ENCODE measurements at regions not wholly inside any gene's neighbourhood (a gene's known extent, or its start where the extent isn't known, plus 50 kb on each side); places are given as distances from the start of the nearest gene placed in this dataset.

- no peak for DNase-seq
These were observed 154.6 kb downstream of the C1orf94 start for GRCh38 chr1:34331020-34331926.

DNA sequence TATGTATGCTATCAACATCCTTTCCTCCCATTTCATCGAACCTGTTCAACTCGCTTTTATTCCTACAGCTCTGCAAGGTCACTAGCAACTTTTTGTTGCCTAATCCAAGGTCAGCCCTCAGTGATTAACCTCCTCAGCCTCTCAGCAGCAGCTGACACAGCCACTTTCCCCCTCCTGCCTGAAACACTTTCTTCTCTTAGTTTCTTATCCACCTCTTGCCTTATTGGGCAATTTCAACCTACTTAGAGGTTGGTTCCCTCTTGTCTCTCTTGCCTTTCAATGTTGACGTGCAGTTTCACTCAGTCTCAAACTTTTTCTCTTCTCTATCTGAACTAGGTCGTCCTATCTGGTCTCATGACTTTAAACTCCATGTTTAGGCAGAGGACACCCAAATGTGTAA lies 156.3 kb downstream of the C1orf94 start:
- no peak for DNase-seq

- no peak for DNase-seq
These were observed 162.2 kb downstream of the C1orf94 start for GRCh38 chr1:34338871-34339270.

DNA sequence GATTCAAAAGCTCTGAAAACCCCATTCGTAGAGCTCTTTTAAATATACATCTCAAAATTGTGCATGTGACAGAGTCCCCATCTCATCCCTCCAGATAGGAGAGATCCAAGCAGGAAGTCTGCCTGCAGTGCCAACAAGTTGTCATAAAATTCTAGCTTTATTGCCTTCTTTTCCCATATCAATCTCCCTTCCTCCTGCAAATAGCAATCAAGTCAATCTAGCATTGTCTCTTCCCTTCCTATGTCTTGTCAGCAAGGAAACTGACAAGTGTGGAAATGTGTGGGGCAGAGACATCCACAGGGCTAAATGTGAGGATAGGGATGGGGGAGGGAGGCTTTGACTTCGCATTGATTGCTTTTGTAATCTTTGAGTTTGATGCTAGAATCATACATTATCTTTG lies 165.2 kb downstream of the C1orf94 start:
- DNase-seq = no peak

GRCh38 chr1:34342334-34342733 lies 165.6 kb downstream of the C1orf94 start:
- DNase-seq = no peak

DNA sequence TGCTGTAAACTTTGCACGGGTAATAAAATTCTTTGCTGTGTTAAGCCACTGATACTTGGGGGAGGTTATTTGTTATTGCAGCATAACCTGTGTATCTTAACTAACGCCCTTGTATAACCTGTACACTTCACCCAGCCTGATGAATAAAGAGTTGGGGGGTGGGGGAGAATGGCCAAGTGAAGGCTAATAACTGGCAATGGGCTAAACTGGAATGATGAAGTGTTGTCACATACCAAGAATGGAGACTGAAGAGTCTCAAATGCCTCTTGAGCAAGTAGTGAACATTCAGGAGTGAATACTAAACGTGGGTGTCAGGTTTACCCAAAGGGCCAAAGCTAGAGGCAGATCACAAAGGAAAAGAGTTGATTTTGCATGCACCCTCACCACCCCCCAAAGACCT lies 169.4 kb downstream of the C1orf94 start:
- DNase-seq = no peak

GRCh38 chr1:34353409-34353808 lies 176.7 kb downstream of the C1orf94 start:
- no peak for DNase-seq

DNA sequence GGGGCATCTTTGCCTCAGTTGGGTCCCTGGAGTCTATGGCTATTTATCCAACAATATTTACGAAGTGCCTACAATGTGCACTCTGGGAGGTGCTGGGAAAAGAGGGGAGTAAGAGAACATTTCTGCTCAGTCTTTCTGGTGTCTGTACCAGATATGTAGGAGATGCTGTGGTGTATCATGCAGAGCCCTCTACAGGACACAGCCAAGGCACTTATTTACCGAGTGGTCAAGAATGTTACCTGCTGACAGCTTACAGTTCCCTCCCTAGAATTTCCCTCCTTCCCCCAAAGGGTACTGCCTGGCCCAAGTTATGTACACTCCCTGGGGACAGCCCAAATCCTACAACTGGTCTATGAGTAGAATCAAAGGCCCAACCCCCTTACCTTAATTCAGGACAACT lies 177.7 kb downstream of the C1orf94 start:
- no peak for DNase-seq

DNA sequence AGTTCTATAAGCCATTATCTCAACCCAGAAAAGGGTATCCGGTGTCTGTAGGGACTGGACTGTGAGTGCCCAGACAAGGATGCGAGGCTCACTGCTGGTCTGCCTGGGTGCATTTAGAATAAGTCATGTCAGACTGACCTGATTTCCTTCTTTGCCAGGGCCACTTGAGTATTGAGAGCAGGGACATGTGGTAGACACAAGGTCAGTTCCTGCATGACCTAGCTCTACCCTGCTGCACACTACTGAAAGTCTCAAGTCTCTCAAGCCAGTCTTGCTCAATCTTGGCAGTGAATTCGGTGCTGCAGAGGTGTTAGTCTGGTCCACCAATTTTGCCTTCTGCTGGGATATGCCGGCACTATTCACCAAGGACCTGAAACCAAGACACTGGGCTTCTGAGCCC lies 180.1 kb downstream of the C1orf94 start:
- DNase-seq = no peak

- DNase-seq = no peak
These were observed 181.9 kb downstream of the C1orf94 start for GRCh38 chr1:34358636-34359035.

GRCh38 chr1:34359411-34359810 lies 182.7 kb downstream of the C1orf94 start:
- no peak for DNase-seq

GRCh38 chr1:34360574-34360973 lies 183.9 kb downstream of the C1orf94 start:
- no peak for DNase-seq

DNA sequence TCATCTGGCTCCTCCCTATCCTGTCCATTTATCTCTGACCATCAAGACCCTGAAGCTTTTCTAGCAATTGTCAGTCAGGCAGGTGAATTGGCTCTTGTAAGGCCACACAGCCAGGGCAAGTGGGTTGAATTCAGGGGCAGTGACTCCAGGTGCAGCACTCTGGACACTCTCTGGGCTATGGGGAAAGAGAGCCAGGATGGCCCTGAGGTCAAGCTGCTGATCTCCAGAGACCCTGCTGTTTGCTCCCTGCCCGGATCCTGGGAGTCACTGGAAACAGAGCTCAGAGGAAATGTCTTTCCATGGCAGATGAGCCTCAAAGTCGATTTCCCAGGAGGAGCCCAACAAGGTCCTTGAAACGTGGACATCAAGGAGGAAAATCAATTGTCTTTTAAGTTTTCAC lies 184.4 kb downstream of the C1orf94 start:
- DNase-seq = no peak

DNA sequence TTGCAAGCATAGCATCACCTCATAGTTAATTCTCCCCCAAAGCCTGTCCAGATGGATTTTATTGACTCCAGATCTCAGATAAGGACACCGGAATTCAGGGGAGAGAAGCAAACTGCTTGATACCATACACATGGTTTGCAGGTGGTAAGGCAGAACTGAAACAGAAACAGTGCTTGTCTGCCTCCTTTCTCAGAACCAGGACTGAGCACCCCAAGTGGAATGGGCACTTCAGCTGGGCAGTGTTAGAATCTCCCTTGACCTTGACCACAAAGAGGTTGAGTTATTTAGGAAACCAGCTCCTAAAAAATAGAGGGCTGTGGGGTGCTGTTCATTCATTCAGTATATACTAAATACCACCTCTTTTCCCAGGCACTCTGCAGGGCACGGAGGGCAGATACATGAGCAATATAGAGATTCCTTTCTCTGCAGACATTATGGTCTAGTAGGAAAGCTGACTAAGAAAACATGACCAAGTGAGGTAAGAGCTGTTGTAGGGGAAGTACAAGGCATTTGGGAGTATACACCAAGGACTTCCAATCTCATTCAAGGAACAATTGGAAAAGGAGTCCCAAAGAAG lies 185.2 kb downstream of the C1orf94 start:
- no peak for DNase-seq

DNA sequence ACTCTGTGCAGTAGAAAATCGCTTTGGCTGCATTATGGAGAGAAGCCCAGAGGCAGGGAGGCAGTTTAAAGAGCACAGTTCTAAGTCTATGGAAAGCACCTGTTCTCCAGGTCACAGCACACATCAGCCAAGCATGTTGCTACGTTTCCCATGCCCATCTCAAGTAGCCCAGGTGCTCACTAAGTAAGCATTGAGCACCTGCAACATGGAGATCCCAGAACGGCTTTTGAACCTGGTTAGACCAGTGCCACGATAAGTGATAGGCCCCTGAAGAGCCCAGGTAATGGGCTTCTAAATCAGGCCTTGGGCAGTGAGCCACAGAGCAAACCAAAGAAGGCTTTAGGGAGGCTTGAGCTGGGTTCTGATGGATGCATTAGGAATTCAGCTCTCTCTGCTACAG lies 186.2 kb downstream of the C1orf94 start:
- no peak for DNase-seq

GRCh38 chr1:34363447-34363846 lies 186.7 kb downstream of the C1orf94 start:
- DNase-seq = no peak

- no peak for DNase-seq
These were observed 187.2 kb downstream of the C1orf94 start for GRCh38 chr1:34363915-34364314.

GRCh38 chr1:34364376-34364775 lies 187.7 kb downstream of the C1orf94 start:
- DNase-seq = no peak

GRCh38 chr1:34365295-34365694 lies 188.6 kb downstream of the C1orf94 start:
- no peak for DNase-seq

DNA sequence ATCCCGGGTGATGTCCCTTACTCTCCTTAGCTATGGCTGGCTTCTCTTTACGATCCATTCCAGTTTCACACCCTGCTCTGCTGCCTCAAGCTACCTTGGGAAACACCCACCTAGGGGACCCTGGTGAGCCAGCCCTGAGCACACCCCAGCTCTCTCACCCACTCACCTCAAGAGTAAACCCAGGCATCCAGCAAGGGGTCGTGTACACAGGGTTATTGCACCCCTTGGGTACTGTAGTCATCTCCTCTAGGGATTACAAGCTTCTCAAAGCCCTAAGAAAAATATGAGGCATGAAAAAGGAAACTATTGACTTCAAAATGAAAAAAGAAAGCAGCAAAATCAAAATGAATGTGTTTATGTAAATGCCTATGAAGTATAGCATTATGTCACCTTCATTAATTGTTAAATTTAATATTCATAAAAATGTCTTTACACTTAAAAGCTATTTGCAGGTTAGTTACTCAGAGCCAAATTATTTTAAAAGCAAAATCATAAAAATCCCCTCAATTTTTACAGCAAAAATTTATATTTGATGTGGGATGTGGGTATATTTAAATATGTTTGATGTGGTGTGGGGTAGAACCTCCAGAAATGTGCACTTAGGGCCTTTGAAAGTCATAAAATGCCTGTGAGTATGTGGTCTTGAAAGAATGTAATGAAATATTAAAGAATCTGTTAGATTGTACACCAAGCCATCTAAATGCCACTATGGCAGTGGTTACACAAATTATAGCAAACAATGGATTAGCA lies 190.3 kb downstream of the C1orf94 start:
- no peak for DNase-seq

DNA sequence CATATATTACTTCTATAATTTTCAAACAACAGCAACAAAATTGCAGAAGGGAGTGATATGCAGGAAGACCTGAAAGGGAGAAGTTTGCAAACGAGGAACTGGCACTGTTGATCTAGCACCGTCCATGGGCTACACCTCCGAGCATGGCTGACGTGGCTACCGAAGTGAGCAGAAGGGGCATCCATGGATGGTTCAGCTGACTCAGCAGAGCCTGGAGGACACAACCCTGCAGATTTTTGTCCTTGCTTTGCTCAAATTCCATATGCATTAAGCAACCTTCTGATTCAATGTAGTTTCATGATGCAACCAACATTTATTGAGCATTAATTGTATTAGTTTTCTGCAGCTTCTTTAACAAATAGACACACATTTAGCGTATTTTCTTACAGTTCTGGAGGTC lies 191.2 kb downstream of the C1orf94 start:
- no peak for DNase-seq

- no peak for DNase-seq
These were observed 193.2 kb downstream of the C1orf94 start for GRCh38 chr1:34369701-34370455.

DNA sequence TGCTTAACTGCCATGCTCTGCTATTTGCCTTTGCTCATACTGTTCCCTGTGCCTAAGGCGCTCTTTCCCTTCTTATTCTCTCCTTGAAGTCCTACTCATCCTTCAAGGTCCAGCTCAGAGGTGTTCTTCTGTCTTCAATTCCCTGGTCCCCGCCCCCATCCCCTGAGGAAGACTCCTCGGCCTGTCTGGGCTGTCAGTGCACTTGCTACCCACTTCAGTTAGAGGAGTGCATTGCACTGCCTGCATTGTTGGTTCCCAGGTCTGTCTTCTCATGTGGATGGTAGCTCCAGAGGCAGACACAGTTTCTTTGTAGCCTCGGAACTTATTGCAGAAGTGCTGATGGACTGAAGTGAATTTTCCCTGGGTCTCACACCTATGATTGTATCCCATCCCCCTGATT lies 194.0 kb downstream of the C1orf94 start:
- no peak for DNase-seq

Measured in AML-193 (cell line).